Fibroblast of skin of back (primary cell): ENCODE measurements at regions not wholly inside any gene's neighbourhood (a gene's known extent, or its start where the extent isn't known, plus 50 kb on each side); places are given as distances from the start of the nearest gene placed in this dataset.

Experiments
- DNase-seq: peaks from one replicate; pipeline ENCODE4 v3.0.0-alpha.2; 2013

DNA sequence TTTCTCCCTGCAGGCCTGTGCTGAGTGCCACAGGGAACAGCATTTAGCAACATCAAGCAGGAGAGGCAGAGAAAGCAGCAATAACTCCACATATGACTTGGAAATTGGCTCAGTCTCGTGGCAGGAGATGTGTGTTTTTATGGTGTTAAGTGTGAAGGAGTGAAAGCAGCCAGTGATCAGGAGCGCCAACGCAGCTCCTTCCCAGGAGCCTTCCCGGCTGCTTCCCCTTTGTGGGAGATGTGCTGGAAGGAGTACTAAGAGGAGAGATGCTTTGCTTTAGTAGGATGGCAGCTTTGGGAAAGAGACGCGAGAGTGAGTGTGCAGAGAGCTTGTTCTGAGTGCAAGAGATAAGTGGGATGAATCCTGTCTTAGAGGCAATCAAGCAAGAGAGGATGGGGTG lies 54.7 kb upstream of the KIRREL3 start:
- DNase-seq, result no peak

DNA sequence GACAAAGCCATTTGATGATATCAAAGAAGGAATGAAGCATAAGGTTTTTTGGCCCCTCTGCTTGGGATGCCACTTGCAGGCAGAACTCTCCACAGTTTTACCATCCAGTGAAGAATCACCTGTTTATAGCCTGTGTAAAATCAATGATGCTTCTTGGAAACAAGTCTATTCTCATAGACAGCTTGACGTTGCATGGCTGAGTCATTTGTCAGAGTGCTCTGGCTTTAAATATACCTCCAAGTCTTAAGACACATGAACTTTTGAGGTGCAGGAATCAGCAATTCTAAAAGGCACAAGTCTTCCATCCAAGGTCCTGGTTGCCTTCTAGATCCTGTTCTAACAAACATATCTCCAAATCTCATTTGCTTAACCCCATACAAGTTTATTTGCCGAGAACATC lies 53.6 kb upstream of the KIRREL3 start:
- DNase-seq, result no peak

DNA sequence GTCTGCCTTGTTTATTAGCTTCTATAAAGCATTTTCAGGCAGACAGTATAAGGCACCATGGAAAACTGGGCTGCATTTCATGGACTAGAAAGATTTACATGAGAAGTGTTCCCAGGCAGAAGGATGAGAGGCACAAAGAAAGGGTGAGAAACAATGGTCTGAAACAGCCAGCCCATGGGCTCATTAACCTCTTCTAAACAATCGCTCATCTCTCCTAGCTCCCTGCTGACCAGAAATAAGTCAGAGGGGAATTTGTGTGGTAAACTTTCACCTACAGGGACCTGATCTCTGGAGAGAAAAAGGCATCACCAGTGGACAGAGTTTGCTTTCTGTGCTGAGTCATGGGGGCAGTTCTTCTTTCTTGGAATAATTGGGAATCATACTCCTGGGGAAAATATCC lies 51.8 kb upstream of the KIRREL3 start:
- peak; percentile 22 for DNase-seq
